GM19240 (cell line): ENCODE measurements at regions not wholly inside any gene's neighbourhood (a gene's known extent, or its start where the extent isn't known, plus 50 kb on each side); places are given as distances from the start of the nearest gene placed in this dataset.

Experiments used
- DNase-seq: peaks from one replicate; pipeline ENCODE4 v3.0.0; 2011; ENCODE audit warnings: low spot score; ENCODE audit not compliant: insufficient read length

- peak; percentile 38 for DNase-seq
Measured at GRCh38 chr10:94279835-94280709, 82.7 kb downstream of the NOC3L start.

GRCh38 chr10:94281654-94282053 is 81.1 kb downstream of the NOC3L start:
- no peak for DNase-seq

- DNase-seq = no peak
Measured at GRCh38 chr10:94282369-94282768, 80.4 kb downstream of the NOC3L start.
